ENCODE measurements at regions not wholly inside any gene's neighbourhood (a gene's known extent, or its start where the extent isn't known, plus 50 kb on each side); places are given as distances from the start of the nearest gene placed in this dataset.

DNA sequence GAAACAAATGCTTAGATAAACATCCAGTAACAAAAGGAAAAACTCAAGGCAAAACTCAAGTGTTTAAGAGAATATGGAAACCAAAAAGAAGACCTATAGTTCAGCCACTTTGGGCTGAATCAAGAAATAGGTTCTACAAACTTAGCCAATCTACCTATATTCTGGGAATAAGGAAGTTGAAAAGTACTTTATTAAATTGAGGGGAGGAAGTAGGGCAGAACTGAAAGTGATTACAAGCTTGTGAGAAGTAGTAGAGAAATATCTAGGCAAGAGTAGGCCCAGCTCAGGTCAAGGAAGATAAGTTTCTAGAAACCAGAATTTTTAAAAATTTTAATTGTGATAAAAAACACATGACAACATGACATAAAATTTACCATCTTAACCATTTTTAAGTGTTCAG is 384.8 kb upstream of the PCSK5 start:
- TF ChIP-seq, protein P1, sequence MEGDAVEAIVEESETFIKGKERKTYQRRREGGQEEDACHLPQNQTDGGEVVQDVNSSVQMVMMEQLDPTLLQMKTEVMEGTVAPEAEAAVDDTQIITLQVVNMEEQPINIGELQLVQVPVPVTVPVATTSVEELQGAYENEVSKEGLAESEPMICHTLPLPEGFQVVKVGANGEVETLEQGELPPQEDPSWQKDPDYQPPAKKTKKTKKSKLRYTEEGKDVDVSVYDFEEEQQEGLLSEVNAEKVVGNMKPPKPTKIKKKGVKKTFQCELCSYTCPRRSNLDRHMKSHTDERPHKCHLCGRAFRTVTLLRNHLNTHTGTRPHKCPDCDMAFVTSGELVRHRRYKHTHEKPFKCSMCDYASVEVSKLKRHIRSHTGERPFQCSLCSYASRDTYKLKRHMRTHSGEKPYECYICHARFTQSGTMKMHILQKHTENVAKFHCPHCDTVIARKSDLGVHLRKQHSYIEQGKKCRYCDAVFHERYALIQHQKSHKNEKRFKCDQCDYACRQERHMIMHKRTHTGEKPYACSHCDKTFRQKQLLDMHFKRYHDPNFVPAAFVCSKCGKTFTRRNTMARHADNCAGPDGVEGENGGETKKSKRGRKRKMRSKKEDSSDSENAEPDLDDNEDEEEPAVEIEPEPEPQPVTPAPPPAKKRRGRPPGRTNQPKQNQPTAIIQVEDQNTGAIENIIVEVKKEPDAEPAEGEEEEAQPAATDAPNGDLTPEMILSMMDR (conservative IDR thresholded peaks at IDR 0.05) = no peak
- no peak for TF ChIP-seq ZFX (IDR thresholded peaks at IDR 0.05)
